ENCODE measurements at regions not wholly inside any gene's neighbourhood (a gene's known extent, or its start where the extent isn't known, plus 50 kb on each side); places are given as distances from the start of the nearest gene placed in this dataset.
"Not testable (repeated sequence)": the region's sequence is repeated elsewhere in the genome, so short reads cannot be mapped to it uniquely, and the experiment has no call there.

GRCh38 chr3:125775606-125776294, 180.5 kb upstream of the OSBPL11 start:
- DNase-seq (ENCODE audit: insufficient read length, low spot score); FAIRE-seq: not testable (repeated sequence)

DNA sequence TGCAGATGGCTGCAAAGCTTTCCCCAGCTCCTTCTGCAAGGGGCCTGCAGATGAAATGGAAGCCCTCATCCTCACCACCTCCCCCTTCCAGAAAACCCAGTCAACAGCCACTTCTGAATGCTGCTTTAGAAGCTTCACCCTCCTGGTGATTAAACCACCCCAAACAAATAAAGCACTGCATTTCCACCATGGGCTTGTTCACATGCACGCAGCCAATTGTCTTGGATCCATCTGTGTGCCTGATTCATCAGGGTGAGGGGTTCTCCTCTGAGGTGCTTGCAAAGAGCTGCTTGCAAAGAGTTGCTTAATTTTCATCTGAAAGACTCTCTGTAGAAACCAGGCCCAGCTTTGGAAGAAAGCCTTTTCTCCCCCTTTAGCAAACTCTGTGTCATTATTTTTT, 184.0 kb upstream of the OSBPL11 start:
- not testable (repeated sequence) for FAIRE-seq; DNase-seq (ENCODE audit: insufficient read length, low spot score)

- DNase-seq (ENCODE audit: insufficient read length, low spot score); FAIRE-seq: not testable (repeated sequence)
Observed at GRCh38 chr3:125779918-125780317, 184.6 kb upstream of the OSBPL11 start.

GRCh38 chr3:125781678-125782077, 186.4 kb upstream of the OSBPL11 start:
- DNase-seq (ENCODE audit: insufficient read length, low spot score); FAIRE-seq: not testable (repeated sequence)

- not testable (repeated sequence) for FAIRE-seq; DNase-seq (ENCODE audit: insufficient read length, low spot score)
Observed at GRCh38 chr3:125790312-125790711, 178.7 kb upstream of the ROPN1B start.

DNA sequence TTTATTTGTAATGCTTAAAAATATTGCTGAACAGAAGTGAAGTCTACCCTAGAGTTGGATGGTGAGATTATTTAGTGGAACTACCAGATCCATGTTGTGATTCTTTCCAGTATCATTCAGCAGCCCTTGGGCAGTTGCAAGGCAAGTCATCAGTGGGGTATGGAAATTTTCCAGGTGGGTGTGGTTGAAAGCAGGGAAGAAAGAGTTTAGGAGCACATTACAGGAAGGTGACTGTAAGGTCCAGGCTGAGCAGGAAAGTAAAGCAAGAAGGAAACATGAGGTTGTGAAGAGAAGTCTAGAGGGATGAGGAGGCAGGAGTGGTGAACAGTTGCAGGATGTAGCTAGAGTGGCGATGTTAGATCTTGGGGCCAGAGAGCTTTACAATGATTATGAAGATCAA, 178.0 kb upstream of the ROPN1B start:
- DNase-seq (ENCODE audit: insufficient read length, low spot score); FAIRE-seq: not testable (repeated sequence)

DNA sequence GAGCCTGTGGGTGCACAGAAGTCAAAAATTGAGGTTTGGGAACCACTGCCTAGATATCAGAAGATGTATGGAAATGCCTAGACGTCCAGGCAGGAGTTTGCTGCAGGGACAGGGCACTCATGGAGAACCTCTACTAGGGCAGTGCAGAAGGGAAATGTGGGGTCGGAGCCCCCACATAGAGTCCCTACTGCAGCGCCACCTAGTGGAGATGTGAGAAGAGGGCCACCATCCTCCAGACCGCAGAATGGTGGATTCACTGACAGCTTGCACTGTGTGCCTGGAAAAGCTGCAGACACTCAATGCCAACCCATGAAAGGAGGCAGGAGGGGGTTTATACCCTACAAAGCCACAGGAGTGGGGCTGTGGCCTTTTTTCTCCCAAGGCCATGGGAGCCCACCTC, 159.0 kb upstream of the ROPN1B start:
- not testable (repeated sequence) for FAIRE-seq; DNase-seq (ENCODE audit: insufficient read length, low spot score)

GRCh38 chr3:125822175-125822574, 146.8 kb upstream of the ROPN1B start:
- not testable (repeated sequence) for DNase-seq (ENCODE audit: insufficient read length, low spot score); FAIRE-seq

DNA sequence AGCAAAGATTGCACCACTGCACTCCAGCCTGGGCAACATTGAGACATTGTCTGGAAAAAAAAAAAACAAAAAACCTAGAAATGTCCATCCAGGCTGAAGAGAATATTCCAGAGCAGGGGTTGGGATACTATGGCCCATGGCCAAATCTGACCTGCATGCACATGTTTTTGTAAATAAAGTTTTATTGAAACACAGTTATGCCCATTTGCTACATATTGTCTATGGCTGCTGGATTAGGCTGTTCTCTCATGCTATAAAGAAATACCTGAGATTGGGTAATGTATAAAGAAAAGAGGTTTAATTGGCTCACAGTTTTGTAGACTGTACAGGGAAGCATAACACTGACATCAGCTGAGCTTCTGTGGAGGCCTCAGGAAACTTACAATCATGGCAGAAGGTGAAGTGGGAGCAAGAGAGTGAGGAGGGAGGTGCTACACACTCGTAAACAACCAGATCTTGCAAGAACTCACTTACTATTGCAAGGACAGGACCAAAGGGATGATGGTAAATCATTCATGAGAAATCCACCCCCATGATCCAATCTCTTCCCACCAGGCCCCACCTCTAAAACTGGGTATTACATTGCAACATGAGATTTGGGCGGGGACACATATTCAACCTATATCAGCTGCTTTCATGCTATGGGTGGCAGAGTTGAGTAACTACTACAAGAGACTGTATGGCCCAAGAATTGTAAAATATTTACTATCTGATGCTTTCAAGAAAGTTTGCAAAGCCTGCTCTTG, 137.8 kb upstream of the ROPN1B start:
- DNase-seq (ENCODE audit: insufficient read length, low spot score); FAIRE-seq: not testable (repeated sequence)

DNA sequence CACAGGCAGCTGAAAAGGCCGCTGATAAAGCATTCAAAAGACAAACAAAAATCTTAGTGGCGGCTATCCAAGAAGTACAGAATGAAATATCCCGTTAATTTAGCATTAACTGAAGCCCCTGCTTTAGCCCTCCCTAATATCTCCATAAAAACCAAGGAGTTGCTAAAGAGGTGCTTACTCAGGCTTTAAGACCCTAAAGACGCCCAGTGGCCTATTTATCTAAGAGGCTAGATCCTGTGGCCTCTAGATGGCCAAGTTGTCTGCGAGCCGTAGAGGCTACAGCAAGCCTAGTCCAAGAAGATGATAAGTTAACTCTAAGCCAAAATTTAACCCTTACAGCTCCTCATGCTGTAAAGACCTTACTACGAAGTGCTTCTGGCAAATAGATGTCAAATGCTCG, 133.4 kb upstream of the ROPN1B start:
- not testable (repeated sequence) for FAIRE-seq; DNase-seq (ENCODE audit: insufficient read length, low spot score)

DNA sequence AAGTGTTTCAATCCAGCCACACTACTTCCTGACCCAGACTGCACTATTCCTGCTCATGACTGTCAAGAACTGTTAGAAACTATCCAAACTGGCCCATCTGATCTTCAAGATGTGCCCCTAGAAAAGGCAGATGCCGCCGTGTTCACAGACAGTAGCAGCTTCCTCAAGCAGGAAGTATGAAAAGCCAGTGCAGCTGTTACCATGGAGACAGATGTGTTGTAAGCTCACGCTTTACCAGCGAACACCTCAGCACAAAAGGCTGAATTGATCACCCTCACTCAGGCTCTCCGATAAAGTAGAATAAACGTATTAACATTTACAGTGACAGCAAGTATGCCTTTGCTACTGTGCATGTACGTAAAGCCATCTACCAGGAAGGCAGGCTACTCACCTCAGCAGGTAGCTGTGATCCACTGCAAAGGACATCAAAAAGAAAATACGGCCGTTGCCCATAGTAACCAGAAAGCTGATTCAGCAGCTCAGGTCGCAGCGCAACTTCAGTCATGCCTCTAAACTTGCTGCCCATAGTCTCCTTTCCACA, 132.9 kb upstream of the ROPN1B start:
- FAIRE-seq; DNase-seq (ENCODE audit: insufficient read length, low spot score): not testable (repeated sequence)

GRCh38 chr3:125836786-125837185, 132.2 kb upstream of the ROPN1B start:
- not testable (repeated sequence) for FAIRE-seq; DNase-seq (ENCODE audit: insufficient read length, low spot score)

GRCh38 chr3:125838857-125839256, 130.1 kb upstream of the ROPN1B start:
- not testable (repeated sequence) for FAIRE-seq; DNase-seq (ENCODE audit: insufficient read length, low spot score)

DNA sequence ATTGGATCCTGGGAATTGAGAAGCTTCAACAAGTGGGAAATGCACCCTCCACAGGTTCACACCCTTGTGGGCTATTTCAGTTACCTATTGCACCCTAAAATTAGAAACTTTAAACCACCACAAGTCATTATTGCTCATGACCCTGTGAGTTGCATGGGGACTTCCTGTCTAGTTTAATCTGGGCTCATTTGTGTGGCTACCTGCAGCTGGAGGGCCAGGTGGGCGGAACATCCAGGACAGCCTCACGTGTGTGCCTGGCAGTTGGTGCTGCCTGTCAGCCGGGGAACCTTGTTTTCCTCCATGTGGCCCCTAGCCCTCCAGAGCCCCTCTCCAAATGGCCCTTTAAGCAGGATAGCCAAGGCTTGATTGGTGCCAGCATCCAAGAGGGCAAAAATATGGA, 128.5 kb upstream of the ROPN1B start:
- peak; percentile 17; the same call in 1 of the 2 replicates for TF ChIP-seq SPI1 (IDR thresholded peaks at IDR 0.05; ENCODE audit: low read depth, low read length)
- peak; percentile 18 for DNase-seq (ENCODE audit: insufficient read length, low spot score)
- FAIRE-seq = not testable (repeated sequence)

DNA sequence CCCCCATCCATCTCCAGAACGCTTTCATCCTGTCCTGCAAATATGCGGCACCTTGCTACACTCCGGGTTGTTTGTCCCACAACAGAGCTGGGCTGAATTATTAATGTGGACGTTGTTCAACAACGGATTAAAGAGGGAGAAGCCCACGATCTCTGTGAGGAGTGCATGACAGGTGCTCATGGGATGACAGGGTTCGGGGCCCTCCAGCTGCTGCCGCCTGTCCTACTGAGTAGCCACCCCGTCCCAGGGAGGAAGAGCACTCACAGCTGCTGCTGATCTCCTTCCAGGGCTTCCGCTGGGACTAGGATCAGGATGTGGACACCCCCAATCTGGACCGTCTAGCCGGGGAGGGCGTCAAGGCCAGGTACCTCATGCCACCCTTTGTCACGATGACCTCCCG, 121.0 kb upstream of the ROPN1B start:
- FAIRE-seq; DNase-seq (ENCODE audit: insufficient read length, low spot score): not testable (repeated sequence)

DNA sequence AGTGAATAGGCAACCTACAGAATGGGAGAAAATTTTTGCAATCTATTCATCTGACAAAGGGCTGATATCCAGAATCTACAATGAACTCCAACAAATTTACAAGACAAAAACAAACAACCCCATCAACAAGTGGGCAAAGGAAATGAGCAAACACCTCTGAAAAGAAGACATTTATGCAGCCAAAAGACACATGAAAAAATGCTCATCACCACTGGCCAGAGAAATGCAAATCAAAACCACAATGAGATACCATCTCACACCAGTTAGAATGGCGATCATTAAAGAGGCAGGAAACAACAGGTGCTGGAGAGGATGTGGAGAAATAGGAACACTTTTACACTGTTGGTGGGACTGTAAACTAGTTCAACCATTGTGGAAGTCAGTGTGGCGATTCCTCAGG, 114.0 kb upstream of the ROPN1B start:
- DNase-seq (ENCODE audit: insufficient read length, low spot score); FAIRE-seq: not testable (repeated sequence)

DNA sequence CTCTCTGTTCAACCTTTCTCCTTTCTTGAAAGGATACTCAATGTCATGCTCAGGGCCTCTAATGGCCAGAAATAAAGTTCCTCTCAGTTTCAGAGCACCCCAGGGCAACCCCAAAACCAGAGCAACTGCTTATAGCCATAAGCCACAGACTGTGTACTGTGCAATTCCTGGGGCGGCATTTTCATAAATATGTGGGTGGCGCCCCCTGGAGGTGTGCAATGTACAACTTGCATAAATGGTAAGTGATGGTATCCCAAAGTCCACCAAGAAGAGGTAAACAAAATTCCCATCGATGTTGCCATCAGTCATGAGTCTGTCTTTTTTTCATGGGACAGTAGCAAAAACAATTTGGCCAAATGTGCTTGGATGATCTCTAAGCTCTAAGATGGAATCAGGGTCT, 108.4 kb upstream of the ROPN1B start:
- FAIRE-seq = not testable (repeated sequence)

GRCh38 chr3:125862841-125863254, 106.1 kb upstream of the ROPN1B start:
- FAIRE-seq; DNase-seq (ENCODE audit: insufficient read length, low spot score): not testable (repeated sequence)

More for the DNA sequence above, 108.4 kb upstream of the ROPN1B start:
- not testable (repeated sequence) for DNase-seq (ENCODE audit: insufficient read length, low spot score)

DNA sequence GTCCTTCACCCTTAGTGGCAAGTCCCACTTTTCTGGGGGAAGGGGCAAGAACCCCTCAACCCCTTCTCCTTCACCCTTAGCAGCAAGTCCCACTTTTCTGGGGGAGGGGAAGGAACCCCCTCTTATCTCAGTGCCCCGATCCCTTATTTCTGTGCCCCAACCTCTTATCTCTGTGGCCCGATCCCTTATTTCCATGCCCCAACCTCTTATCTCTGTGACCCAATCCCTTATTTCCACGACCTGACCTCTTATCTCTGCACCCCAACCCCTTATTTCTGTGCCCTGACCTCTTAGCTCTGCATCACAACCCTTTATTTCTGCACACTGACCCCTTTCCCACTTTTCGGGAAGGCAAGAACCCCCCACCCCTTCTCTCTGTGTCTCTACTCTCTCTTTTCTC, 104.4 kb upstream of the ROPN1B start:
- not testable (repeated sequence) for FAIRE-seq; DNase-seq (ENCODE audit: insufficient read length, low spot score)

DNA sequence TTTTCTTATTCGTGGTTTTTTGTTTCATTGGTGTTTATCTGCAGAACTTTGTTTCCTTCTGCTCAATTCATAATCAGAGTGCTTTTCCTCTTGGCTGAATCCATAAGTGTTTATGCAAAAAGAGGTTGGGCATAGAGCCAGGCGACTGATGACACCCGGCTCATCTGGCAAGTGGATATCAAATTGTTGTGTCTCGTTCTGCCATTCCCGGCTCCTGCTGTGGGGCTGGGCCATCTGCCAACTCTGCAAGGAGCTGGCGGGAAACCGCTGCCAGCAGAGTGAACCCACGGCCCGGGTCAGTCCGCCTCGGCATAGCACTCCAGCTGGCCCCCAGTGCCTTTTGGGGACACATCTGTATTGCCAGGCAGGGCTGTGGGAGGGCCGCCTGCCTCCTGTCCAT, 83.0 kb upstream of the ROPN1B start:
- DNase-seq (ENCODE audit: insufficient read length, low spot score); FAIRE-seq: not testable (repeated sequence)
